ENCODE measurements at regions not wholly inside any gene's neighbourhood (a gene's known extent, or its start where the extent isn't known, plus 50 kb on each side); places are given as distances from the start of the nearest gene placed in this dataset.
"Not testable (repeated sequence)": the region's sequence is repeated elsewhere in the genome, so short reads cannot be mapped to it uniquely, and the experiment has no call there.

DNA sequence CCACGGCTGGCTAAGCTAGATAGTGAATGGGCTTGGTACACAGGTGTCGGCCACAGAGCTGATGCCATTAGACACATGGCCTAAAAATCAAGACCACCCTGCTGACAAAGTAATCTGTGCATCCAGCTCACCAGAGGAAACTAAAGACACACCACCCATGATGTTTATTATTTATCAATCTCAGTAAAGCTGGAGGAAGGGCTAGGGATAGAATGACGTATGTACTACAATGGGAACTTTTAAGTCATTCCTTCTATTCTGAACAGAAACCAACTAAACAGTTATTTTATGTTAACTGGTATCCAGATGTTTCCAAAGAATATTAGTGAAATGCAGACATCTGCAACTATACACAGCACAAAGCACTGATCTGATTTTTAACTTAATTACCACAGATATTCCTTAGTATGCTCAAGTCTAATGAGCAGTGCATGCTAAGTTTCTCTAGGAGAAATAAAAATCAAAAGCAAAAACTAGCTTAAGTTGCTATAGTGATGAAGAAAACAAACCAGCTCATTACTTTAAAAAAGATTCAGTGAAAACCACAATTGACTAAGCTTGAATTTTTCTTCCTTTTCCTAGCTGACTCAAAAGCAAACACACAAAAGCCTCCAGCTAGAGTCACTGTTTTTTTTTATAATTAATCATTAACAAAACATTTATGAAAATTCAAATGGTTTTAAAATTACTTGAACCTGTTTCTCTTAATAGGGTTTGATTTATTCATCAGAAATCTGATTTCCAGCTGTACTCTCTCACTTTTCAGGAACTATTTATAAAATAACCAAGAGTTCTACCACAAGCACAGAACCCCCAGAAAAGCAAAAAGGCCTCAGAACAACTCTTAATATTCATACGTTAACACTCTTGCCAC is 129.0 kb upstream of the PTPN20 start:
- not testable (repeated sequence) for H3K4me3 ChIP-seq (ENCODE audit: low read depth in 1 of 2, low read length in 2 of 2); H3K4me1 ChIP-seq (ENCODE audit: insufficient read depth, low read length); H3K9me3 ChIP-seq (ENCODE audit: low read length); H3K27me3 ChIP-seq (ENCODE audit: control insufficient read depth in 1 of 2, insufficient read depth in 2 of 2, low read length in 2 of 2); H3K27ac ChIP-seq (ENCODE audit: low read depth, low read length); H3K9ac ChIP-seq (ENCODE audit: low read length); H3K36me3 ChIP-seq (ENCODE audit: insufficient read depth, low read length)

DNA sequence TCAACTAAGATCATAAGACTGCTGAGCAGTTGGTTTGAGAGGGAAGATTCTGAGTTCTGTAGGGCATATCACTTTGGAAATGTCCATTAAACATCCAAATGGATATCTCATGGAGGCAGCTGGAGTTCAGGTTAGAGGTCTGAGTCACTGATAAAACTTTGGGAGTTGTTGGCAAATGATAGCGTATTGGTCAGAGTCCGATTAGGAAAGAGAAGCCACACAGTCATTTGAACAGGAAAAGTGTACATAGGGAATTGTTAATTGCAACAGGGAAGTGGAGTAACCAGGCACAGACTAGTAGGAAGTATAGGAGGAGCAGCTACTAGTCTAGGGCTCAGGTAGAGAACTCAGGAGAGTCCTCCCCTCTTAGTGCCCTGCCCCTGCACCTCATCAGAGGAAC is 126.6 kb upstream of the PTPN20 start:
- H3K4me3 ChIP-seq (ENCODE audit: low read depth in 1 of 2, low read length in 2 of 2); H3K27me3 ChIP-seq (ENCODE audit: control insufficient read depth in 1 of 2, insufficient read depth in 2 of 2, low read length in 2 of 2); H3K4me1 ChIP-seq (ENCODE audit: insufficient read depth, low read length); H3K9me3 ChIP-seq (ENCODE audit: low read length); H3K27ac ChIP-seq (ENCODE audit: low read depth, low read length); H3K36me3 ChIP-seq (ENCODE audit: insufficient read depth, low read length); H3K9ac ChIP-seq (ENCODE audit: low read length): not testable (repeated sequence)

DNA sequence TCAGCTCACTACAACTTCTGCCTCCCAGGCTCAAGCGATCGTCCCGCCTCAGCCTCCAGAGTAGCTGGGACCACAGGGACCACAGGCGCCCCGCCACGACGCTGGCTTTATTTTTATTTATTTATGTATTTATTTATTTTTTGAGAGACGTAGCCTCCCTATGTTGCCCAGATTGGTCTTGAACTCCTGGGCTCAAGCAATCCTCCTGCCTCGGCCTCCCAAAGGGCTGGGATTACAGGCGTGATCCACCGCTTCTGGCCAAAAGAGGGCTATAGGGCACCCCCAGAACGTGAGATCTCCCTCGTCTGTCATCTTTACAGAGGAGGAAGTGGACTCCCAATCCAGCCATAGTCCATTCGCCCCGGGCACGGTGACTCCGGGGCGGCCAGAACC is 125.1 kb upstream of the PTPN20 start:
- H3K4me1 ChIP-seq (ENCODE audit: insufficient read depth, low read length); H3K9ac ChIP-seq (ENCODE audit: low read length); H3K9me3 ChIP-seq (ENCODE audit: low read length); H3K27me3 ChIP-seq (ENCODE audit: control insufficient read depth in 1 of 2, insufficient read depth in 2 of 2, low read length in 2 of 2); H3K36me3 ChIP-seq (ENCODE audit: insufficient read depth, low read length); H3K27ac ChIP-seq (ENCODE audit: low read depth, low read length): not testable (repeated sequence)
- H3K4me3 ChIP-seq (ENCODE audit: low read depth in 1 of 2, low read length in 2 of 2): peak overlapping the region in 1 of 2 donors; percentile 60

DNA sequence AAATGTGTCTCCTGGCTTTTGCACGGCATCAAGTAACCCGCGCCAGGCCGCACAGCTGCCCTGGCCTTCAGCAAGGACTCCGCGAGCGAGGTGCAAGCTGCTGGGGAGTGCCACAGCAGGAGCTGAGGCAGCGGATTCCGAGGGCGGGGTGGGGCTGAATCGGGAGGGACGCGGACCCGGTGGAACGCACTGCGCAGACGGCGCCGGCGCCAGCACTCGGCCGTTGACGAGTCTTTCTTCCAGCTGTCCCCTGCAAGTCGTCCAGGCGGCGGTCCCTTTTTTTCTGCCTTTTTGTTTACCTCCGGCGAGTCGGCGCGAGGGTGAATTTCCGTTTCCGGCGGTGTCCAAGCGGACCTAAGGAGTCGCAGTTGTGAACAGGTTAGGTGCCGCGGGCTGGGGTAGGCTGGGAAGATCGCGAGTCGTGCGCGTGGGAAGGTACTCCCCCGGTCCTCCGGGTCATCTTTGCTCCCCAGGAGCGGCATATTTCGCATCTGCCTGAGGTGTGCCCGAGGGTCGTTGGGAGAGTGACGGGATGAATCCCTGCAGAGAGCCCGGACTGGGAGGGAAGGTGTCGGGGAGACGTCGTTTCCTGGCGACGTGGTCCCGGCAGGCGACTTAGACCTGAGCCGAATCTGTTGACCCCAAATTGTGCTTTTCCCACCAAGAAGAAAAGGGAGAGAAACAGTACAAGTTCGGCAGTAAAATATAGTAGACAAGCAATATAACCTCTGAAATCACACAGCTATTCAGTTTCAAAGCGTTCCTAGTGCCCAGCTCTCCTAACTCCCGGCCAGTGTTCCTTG is 124.5 kb upstream of the PTPN20 start:
- Histone ChIP-seq H3K27ac (ENCODE audit: low read depth, low read length) (peak overlapping the region; percentile 68), H3K9ac (ENCODE audit: low read length) (peak overlapping the region; percentile 49), H3K4me3 (ENCODE audit: low read depth in 1 of 2, low read length in 2 of 2) (peak overlapping the region; percentile 60 to 64)
- not testable (repeated sequence) for H3K36me3 ChIP-seq (ENCODE audit: insufficient read depth, low read length); H3K9me3 ChIP-seq (ENCODE audit: low read length); H3K27me3 ChIP-seq (ENCODE audit: control insufficient read depth in 1 of 2, insufficient read depth in 2 of 2, low read length in 2 of 2); H3K4me1 ChIP-seq (ENCODE audit: insufficient read depth, low read length)

DNA sequence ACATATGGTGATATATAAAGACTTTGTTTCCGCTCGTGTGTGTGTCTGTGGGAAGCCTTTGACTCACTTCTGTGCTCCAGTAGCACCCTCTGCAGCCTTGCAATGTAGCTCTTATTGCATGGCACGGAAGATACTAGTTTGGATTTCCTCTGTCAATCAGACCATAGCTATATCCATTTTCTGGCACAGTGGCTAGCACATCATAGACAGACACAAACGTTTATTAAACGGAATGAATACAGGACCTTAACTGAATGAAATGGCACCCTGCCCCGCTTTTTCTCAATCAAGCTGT is 124.0 kb upstream of the PTPN20 start:
- H3K4me1 ChIP-seq (ENCODE audit: insufficient read depth, low read length): no peaks in the 10 kb centered on the region
- no peak overlapping the region for H3K27ac ChIP-seq (ENCODE audit: low read depth, low read length)
- no peak overlapping the region for H3K9ac ChIP-seq (ENCODE audit: low read length)
- no peaks in the 10 kb centered on the region for H3K36me3 ChIP-seq (ENCODE audit: insufficient read depth, low read length)
- H3K4me3 ChIP-seq (ENCODE audit: low read depth in 1 of 2, low read length in 2 of 2): peak overlapping the region; percentile 60 to 64
- no peaks in the 10 kb centered on the region for H3K27me3 ChIP-seq (ENCODE audit: control insufficient read depth in 1 of 2, insufficient read depth in 2 of 2, low read length in 2 of 2)
- no peaks in the 10 kb centered on the region for H3K9me3 ChIP-seq (ENCODE audit: low read length)

DNA sequence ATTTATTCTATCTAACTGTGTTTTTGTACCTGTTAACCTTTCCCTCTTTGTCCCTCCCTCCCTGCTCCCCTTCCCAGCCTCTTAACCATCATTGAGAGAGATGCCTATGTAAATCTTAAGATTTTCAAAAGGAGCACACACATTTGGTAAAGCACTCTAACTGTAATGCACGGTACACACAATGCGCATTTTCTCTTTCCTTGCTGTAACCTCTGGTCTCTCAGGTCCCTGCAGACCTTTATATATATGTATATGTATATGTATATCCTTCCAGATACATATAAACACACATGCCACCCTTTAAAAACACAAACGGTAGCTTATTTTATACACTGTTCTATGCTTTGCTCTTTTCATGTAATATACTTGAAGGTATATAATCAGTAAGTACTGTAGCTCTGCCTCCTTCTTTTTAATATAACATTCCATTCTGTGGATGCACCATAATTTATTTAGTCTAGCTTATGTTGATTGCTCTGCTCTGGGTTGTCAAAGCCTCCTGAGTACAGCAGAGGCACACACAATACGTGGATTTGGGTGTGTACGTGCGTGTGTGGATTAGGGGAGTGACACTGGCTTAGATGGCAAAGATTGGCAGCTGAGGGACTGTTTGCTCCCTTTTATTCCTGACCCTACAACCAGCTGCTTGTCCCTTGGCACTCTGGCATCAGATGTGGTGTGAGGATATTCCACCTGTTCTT is 118.4 kb upstream of the PTPN20 start:
- not testable (repeated sequence) for H3K9ac ChIP-seq (ENCODE audit: low read length); H3K27ac ChIP-seq (ENCODE audit: low read depth, low read length); H3K4me3 ChIP-seq (ENCODE audit: low read depth in 1 of 2, low read length in 2 of 2); H3K27me3 ChIP-seq (ENCODE audit: control insufficient read depth in 1 of 2, insufficient read depth in 2 of 2, low read length in 2 of 2); H3K4me1 ChIP-seq (ENCODE audit: insufficient read depth, low read length); H3K36me3 ChIP-seq (ENCODE audit: insufficient read depth, low read length); H3K9me3 ChIP-seq (ENCODE audit: low read length)

DNA sequence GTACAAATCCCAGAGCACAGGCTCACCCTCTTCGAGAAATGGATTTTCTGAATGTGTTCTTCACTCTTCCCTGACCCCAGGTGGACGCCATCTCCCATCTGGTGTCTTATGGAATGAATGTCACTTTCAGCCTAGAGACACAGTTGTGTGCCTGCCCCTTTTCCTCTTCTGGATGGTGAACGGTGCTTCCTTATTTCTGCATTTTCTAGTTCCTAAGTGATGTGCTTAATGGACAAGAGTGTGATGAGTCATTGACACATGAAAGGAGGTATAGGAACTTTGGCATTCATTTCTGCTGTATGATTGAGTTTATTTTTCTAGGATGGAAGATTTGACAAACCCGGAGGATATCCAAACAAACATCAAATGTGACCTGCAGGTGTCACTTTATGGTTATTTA is 114.9 kb upstream of the PTPN20 start:
- H3K27me3 ChIP-seq (ENCODE audit: control insufficient read depth in 1 of 2, insufficient read depth in 2 of 2, low read length in 2 of 2); H3K27ac ChIP-seq (ENCODE audit: low read depth, low read length); H3K9ac ChIP-seq (ENCODE audit: low read length); H3K36me3 ChIP-seq (ENCODE audit: insufficient read depth, low read length); H3K9me3 ChIP-seq (ENCODE audit: low read length); H3K4me3 ChIP-seq (ENCODE audit: low read depth in 1 of 2, low read length in 2 of 2); H3K4me1 ChIP-seq (ENCODE audit: insufficient read depth, low read length): not testable (repeated sequence)

DNA sequence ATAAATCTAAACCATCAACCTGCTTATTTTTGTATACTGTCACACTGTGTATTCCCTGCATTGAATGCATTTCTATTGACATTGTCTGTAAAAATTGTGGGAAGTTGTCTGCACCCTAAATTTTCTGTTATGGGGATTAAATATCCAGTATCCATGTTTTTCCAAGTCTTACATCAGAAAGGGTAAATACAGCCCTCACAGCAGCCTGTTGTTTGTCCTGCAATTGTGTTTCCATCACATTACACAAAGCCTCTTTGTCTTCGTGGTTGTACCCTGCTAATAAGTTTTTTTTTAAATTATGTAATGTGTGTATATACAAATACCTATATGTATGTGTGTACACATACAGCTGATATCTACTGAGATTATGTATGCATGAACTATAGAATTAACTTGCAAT is 109.2 kb upstream of the PTPN20 start:
- H3K9me3 ChIP-seq (ENCODE audit: low read length); H3K27me3 ChIP-seq (ENCODE audit: control insufficient read depth in 1 of 2, insufficient read depth in 2 of 2, low read length in 2 of 2); H3K4me1 ChIP-seq (ENCODE audit: insufficient read depth, low read length); H3K36me3 ChIP-seq (ENCODE audit: insufficient read depth, low read length); H3K27ac ChIP-seq (ENCODE audit: low read depth, low read length); H3K9ac ChIP-seq (ENCODE audit: low read length); H3K4me3 ChIP-seq (ENCODE audit: low read depth in 1 of 2, low read length in 2 of 2): not testable (repeated sequence)

DNA sequence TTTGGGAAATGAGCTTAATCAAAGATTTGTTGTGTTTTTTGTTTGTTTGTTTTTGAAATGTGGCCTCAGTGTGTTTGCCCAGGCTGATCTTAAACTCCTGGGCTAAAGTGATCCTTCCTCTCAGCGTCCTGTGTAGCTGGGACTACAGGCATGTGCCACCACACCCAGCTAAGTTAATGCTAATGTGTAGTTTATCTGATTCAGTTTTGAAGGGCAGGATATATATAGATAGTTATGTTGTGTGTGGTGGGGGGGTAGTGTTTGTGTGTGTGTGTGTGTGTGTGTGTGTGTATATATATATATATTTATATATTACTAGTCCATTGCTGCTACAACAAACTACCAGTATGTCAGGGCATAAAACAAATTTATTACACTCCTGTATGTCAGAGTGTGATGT is 108.1 kb upstream of the PTPN20 start:
- not testable (repeated sequence) for H3K9me3 ChIP-seq (ENCODE audit: low read length); H3K27me3 ChIP-seq (ENCODE audit: control insufficient read depth in 1 of 2, insufficient read depth in 2 of 2, low read length in 2 of 2); H3K36me3 ChIP-seq (ENCODE audit: insufficient read depth, low read length); H3K4me1 ChIP-seq (ENCODE audit: insufficient read depth, low read length); H3K27ac ChIP-seq (ENCODE audit: low read depth, low read length); H3K9ac ChIP-seq (ENCODE audit: low read length); H3K4me3 ChIP-seq (ENCODE audit: low read depth in 1 of 2, low read length in 2 of 2)

DNA sequence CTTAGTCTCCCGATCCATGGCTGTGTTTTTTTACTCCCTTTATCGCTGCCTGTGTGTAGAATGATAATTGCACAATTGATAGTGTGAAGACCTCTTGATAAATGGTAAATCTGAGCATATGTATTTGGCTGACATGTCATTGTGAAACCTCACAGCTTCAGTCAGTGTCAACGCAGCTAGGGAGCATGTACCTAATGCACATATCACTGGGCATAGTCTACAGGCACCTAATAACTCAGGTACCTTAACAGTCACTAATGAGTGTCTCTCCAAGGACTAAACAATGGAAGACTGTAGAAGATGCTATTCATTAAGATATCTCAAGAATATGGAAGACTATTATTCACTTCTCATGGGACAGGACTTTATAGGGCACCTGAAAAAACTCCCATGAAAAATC is 101.0 kb upstream of the PTPN20 start:
- H3K27me3 ChIP-seq (ENCODE audit: control insufficient read depth in 1 of 2, insufficient read depth in 2 of 2, low read length in 2 of 2); H3K36me3 ChIP-seq (ENCODE audit: insufficient read depth, low read length); H3K9me3 ChIP-seq (ENCODE audit: low read length); H3K9ac ChIP-seq (ENCODE audit: low read length); H3K4me1 ChIP-seq (ENCODE audit: insufficient read depth, low read length); H3K4me3 ChIP-seq (ENCODE audit: low read depth in 1 of 2, low read length in 2 of 2); H3K27ac ChIP-seq (ENCODE audit: low read depth, low read length): not testable (repeated sequence)

DNA sequence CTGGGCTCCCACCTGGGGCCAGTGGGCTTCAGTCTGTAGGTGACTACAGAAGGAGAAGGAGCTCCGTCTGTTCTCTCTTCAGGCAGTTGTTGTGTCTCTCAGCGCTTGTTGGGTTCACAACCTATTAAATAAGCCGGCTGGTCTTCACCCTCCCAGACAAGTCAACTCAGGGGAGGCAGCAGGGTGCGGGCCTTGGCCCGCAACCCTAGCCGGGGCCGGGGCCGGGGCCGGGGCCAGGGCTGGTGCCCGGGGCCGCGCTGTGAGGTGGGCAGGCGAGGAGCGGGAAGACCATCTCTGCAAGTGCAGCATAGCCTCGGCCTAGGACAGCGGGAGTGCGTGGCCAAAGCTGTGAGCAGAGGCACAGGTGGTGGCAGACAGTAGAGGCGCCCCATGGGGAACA is 95.1 kb upstream of the PTPN20 start:
- not testable (repeated sequence) for H3K4me1 ChIP-seq (ENCODE audit: insufficient read depth, low read length); H3K27ac ChIP-seq (ENCODE audit: low read depth, low read length); H3K9me3 ChIP-seq (ENCODE audit: low read length); H3K36me3 ChIP-seq (ENCODE audit: insufficient read depth, low read length); H3K9ac ChIP-seq (ENCODE audit: low read length); H3K4me3 ChIP-seq (ENCODE audit: low read depth in 1 of 2, low read length in 2 of 2); H3K27me3 ChIP-seq (ENCODE audit: control insufficient read depth in 1 of 2, insufficient read depth in 2 of 2, low read length in 2 of 2)

All from muscle layer of colon (tissue), 2 donors.